Activated T-helper 1 cell treated with Interleukin-2 at 50 U/mL for 16 hours (primary cell): ENCODE measurements at regions not wholly inside any gene's neighbourhood (a gene's known extent, or its start where the extent isn't known, plus 50 kb on each side); places are given as distances from the start of the nearest gene placed in this dataset.
"Not testable (repeated sequence)": the region's sequence is repeated elsewhere in the genome, so short reads cannot be mapped to it uniquely, and the experiment has no call there.

ENCODE experiments used
- DNase-seq: peaks from one replicate; pipeline ENCODE4 v3.0.0-alpha.2; 2020; ENCODE audit warnings: low read depth

- no peak for DNase-seq
Measured at GRCh38 chr5:118378959-118379358, 609.4 kb downstream of the DTWD2 start.

- DNase-seq: no peak
Measured at GRCh38 chr5:118377420-118377819, 610.9 kb downstream of the DTWD2 start.

GRCh38 chr5:118371973-118372831, 616.1 kb downstream of the DTWD2 start:
- no peak for DNase-seq

- DNase-seq: no peak
Measured at GRCh38 chr5:118366429-118366828, 621.9 kb downstream of the DTWD2 start.

GRCh38 chr5:118365718-118366117, 622.6 kb downstream of the DTWD2 start:
- no peak for DNase-seq

GRCh38 chr5:118354797-118355196, 633.5 kb downstream of the DTWD2 start:
- DNase-seq: no peak

- DNase-seq: no peak
Measured at GRCh38 chr5:118353970-118354369, 634.4 kb downstream of the DTWD2 start.

- no peak for DNase-seq
Measured at GRCh38 chr5:118336468-118336867, 651.9 kb downstream of the DTWD2 start.

- no peak for DNase-seq
Measured at GRCh38 chr5:118327389-118327788, 661.0 kb downstream of the DTWD2 start.

- DNase-seq: no peak
Measured at GRCh38 chr5:118326481-118327045, 661.8 kb downstream of the DTWD2 start.

GRCh38 chr5:118325931-118326330, 662.4 kb downstream of the DTWD2 start:
- no peak for DNase-seq

- DNase-seq: not testable (repeated sequence)
Measured at GRCh38 chr5:118323723-118324122, 664.6 kb downstream of the DTWD2 start.

- DNase-seq: no peak
Measured at GRCh38 chr5:118321081-118321480, 667.3 kb downstream of the DTWD2 start.

- DNase-seq: no peak
Measured at GRCh38 chr5:118320121-118320520, 668.2 kb downstream of the DTWD2 start.

GRCh38 chr5:118314931-118315330, 673.4 kb downstream of the DTWD2 start:
- no peak for DNase-seq

- DNase-seq: no peak
Measured at GRCh38 chr5:118311103-118311819, 677.1 kb downstream of the DTWD2 start.

GRCh38 chr5:118310401-118310800, 677.9 kb downstream of the DTWD2 start:
- DNase-seq: no peak

- DNase-seq: no peak
Measured at GRCh38 chr5:118303296-118303695, 685.1 kb downstream of the DTWD2 start.

GRCh38 chr5:118302786-118303185, 685.6 kb downstream of the DTWD2 start:
- DNase-seq: no peak

GRCh38 chr5:118301696-118302095, 686.7 kb downstream of the DTWD2 start:
- DNase-seq: no peak

GRCh38 chr5:118295045-118295444, 693.3 kb downstream of the DTWD2 start:
- no peak for DNase-seq

- no peak for DNase-seq
Measured at GRCh38 chr5:118293378-118293777, 695.0 kb downstream of the DTWD2 start.

- DNase-seq: no peak
Measured at GRCh38 chr5:118290204-118290603, 698.1 kb downstream of the DTWD2 start.
